HTR-8/SVneo (cell line): ENCODE measurements at regions not wholly inside any gene's neighbourhood (a gene's known extent, or its start where the extent isn't known, plus 50 kb on each side); places are given as distances from the start of the nearest gene placed in this dataset.

Experiments used
- DNase-seq: peaks from one replicate; pipeline ENCODE4 v3.0.0; 2011; ENCODE audit warnings: low spot score, mixed read lengths; ENCODE audit not compliant: insufficient read length
- FAIRE-seq: peaks from 2 replicates; lab custom pipeline; 2011; peaks lifted over from hg19 to GRCh38; lab: Jason Lieb, UNC

- FAIRE-seq (no peak), DNase-seq (no peak)
These were observed 62.1 kb upstream of the RGS17 start for GRCh38 chr6:153192943-153193885.

- FAIRE-seq (no peak), DNase-seq (no peak)
These were observed 52.8 kb upstream of the RGS17 start for GRCh38 chr6:153183925-153184324.
